Activated CD8-positive, alpha-beta memory T cell treated with anti-CD3 and anti-CD28 coated beads, Interleukin-2, amount 10 ng/mL, durations not matched to agents 7 days and 5 days (primary cell): ENCODE measurements at regions not wholly inside any gene's neighbourhood (a gene's known extent, or its start where the extent isn't known, plus 50 kb on each side); places are given as distances from the start of the nearest gene placed in this dataset.

Experiments
- ATAC-seq: fragments of 150-1000 bp; cut with Tn5 transposase; one replicate; pipeline ENCODE4 v1.10.0; 2021; ENCODE audit warnings: moderate library complexity
- CTCF ChIA-PET: fragments of 350-600 bp; sonication (Branson Sonifier 250); formaldehyde crosslinking; loops from one replicate; lab custom pipeline; 2021; ENCODE audit warnings: antibody characterized with exemption; lab: Charles Lee
- DNase-seq: peaks from one replicate; pipeline ENCODE4 v3.0.0-alpha.2; 2020
- H3K27ac Mint-ChIP-seq: one replicate; pipeline ENCODE4 v1.8.0; 2021; ENCODE audit warnings: mild to moderate bottlenecking, mixed read lengths
- H3K27me3 Mint-ChIP-seq: one replicate; pipeline ENCODE4 v1.8.0; 2021; ENCODE audit warnings: mixed read lengths
- H3K36me3 Mint-ChIP-seq: one replicate; pipeline ENCODE4 v1.8.0; 2021; ENCODE audit warnings: mild to moderate bottlenecking, mixed read lengths
- H3K4me1 Mint-ChIP-seq: one replicate; pipeline ENCODE4 v1.8.0; 2021; ENCODE audit warnings: mixed read lengths
- H3K4me3 Mint-ChIP-seq: one replicate; pipeline ENCODE4 v1.8.0; 2021; ENCODE audit warnings: mild to moderate bottlenecking, moderate library complexity, mixed read lengths
- H3K9me3 Mint-ChIP-seq: one replicate; pipeline ENCODE4 v1.8.0; 2022; ENCODE audit warnings: low read depth, mixed read lengths

GRCh38 chr6:66390393-66390792 is 683.4 kb upstream of the EYS start:
- CTCF ChIA-PET, result no interaction called here
- no peak for ATAC-seq
- Mint-ChIP-seq H3K36me3 (no peaks in the 10 kb centered on the region), H3K4me1 (no peaks in the 10 kb centered on the region), H3K27me3 (no peaks in the 10 kb centered on the region), H3K4me3 (no peak overlapping the region), H3K27ac (no peak overlapping the region), H3K9me3 (no peaks in the 10 kb centered on the region)
- DNase-seq, result no peak

- peaks cover 9% of the 10 kb centered on the region for H3K9me3 Mint-ChIP-seq
- CTCF ChIA-PET, result no interaction called here
- no peak overlapping the region for H3K4me3 Mint-ChIP-seq
- no peaks in the 10 kb centered on the region for H3K36me3 Mint-ChIP-seq
- ATAC-seq, result no peak
- no peaks in the 10 kb centered on the region for H3K27me3 Mint-ChIP-seq
- H3K4me1 Mint-ChIP-seq, result no peaks in the 10 kb centered on the region
- H3K27ac Mint-ChIP-seq, result no peak overlapping the region
- DNase-seq, result no peak
Measured at GRCh38 chr6:66376001-66376400, 669.0 kb upstream of the EYS start.

GRCh38 chr6:66369407-66369806 is 662.4 kb upstream of the EYS start:
- H3K27me3 Mint-ChIP-seq, result no peaks in the 10 kb centered on the region
- CTCF ChIA-PET, result no interaction called here

GRCh38 chr6:66362888-66363287 is 655.9 kb upstream of the EYS start:
- Mint-ChIP-seq H3K27me3 (no peaks in the 10 kb centered on the region), H3K36me3 (no peaks in the 10 kb centered on the region), H3K27ac (no peak overlapping the region), H3K4me1 (no peaks in the 10 kb centered on the region), H3K4me3 (no peak overlapping the region), H3K9me3 (peaks cover 4% of the 10 kb centered on the region)
- no peak for DNase-seq
- ATAC-seq, result no peak
- CTCF ChIA-PET, result no interaction called here

More at GRCh38 chr6:66369407-66369806, 662.4 kb upstream of the EYS start:
- Mint-ChIP-seq H3K9me3 (peaks cover 20% of the 10 kb centered on the region), H3K27ac (no peak overlapping the region), H3K36me3 (no peaks in the 10 kb centered on the region), H3K4me1 (no peaks in the 10 kb centered on the region), H3K4me3 (no peak overlapping the region)
- DNase-seq, result no peak
- no peak for ATAC-seq

- H3K27me3 Mint-ChIP-seq, result no peaks in the 10 kb centered on the region
- ATAC-seq (no peak), DNase-seq (no peak)
- no peak overlapping the region for H3K4me3 Mint-ChIP-seq
- CTCF ChIA-PET, result no interaction called here
- no peak overlapping the region for H3K27ac Mint-ChIP-seq
- H3K9me3 Mint-ChIP-seq, result peaks cover 4% of the 10 kb centered on the region
- no peaks in the 10 kb centered on the region for H3K4me1 Mint-ChIP-seq
- no peaks in the 10 kb centered on the region for H3K36me3 Mint-ChIP-seq
Measured at GRCh38 chr6:66361886-66362285, 654.9 kb upstream of the EYS start.

- CTCF ChIA-PET, result no interaction called here
- Mint-ChIP-seq H3K4me3 (no peak overlapping the region), H3K27ac (no peak overlapping the region), H3K27me3 (no peaks in the 10 kb centered on the region), H3K36me3 (no peaks in the 10 kb centered on the region), H3K9me3 (no peaks in the 10 kb centered on the region), H3K4me1 (no peaks in the 10 kb centered on the region)
- ATAC-seq (no peak), DNase-seq (no peak)
Measured at GRCh38 chr6:66357781-66358180, 650.8 kb upstream of the EYS start.

- Mint-ChIP-seq H3K4me1 (no peaks in the 10 kb centered on the region), H3K9me3 (peaks cover under 1% of the 10 kb centered on the region), H3K36me3 (no peaks in the 10 kb centered on the region), H3K4me3 (no peak overlapping the region), H3K27ac (no peak overlapping the region), H3K27me3 (no peaks in the 10 kb centered on the region)
- CTCF ChIA-PET, result no interaction called here
- DNase-seq (no peak), ATAC-seq (no peak)
Measured at GRCh38 chr6:66355471-66355870, 648.4 kb upstream of the EYS start.

- ATAC-seq, result no peak
- no peaks in the 10 kb centered on the region for H3K27me3 Mint-ChIP-seq
Measured at GRCh38 chr6:66344796-66345195, 637.8 kb upstream of the EYS start.

GRCh38 chr6:66340736-66341135 is 633.7 kb upstream of the EYS start:
- DNase-seq (no peak), ATAC-seq (no peak)
- no peak overlapping the region for H3K27ac Mint-ChIP-seq
- no peak overlapping the region for H3K4me3 Mint-ChIP-seq
- CTCF ChIA-PET, result no interaction called here
- H3K4me1 Mint-ChIP-seq, result no peaks in the 10 kb centered on the region
- H3K36me3 Mint-ChIP-seq, result no peaks in the 10 kb centered on the region
- H3K27me3 Mint-ChIP-seq, result no peaks in the 10 kb centered on the region
- peaks cover 8% of the 10 kb centered on the region for H3K9me3 Mint-ChIP-seq

More at GRCh38 chr6:66344796-66345195, 637.8 kb upstream of the EYS start:
- no peaks in the 10 kb centered on the region for H3K36me3 Mint-ChIP-seq
- no peak overlapping the region for H3K4me3 Mint-ChIP-seq
- no peak overlapping the region for H3K27ac Mint-ChIP-seq
- no peak for DNase-seq
- H3K4me1 Mint-ChIP-seq, result no peaks in the 10 kb centered on the region
- peaks cover 5% of the 10 kb centered on the region for H3K9me3 Mint-ChIP-seq
- CTCF ChIA-PET, result no interaction called here

GRCh38 chr6:66336176-66336575 is 629.1 kb upstream of the EYS start:
- Mint-ChIP-seq H3K36me3 (no peaks in the 10 kb centered on the region), H3K9me3 (peaks cover 6% of the 10 kb centered on the region), H3K27ac (no peak overlapping the region), H3K27me3 (no peaks in the 10 kb centered on the region), H3K4me3 (no peak overlapping the region), H3K4me1 (no peaks in the 10 kb centered on the region)
- DNase-seq (no peak), ATAC-seq (no peak)
- CTCF ChIA-PET, result no interaction called here

GRCh38 chr6:66328200-66328599 is 621.2 kb upstream of the EYS start:
- Mint-ChIP-seq H3K4me3 (no peak overlapping the region), H3K27ac (no peak overlapping the region), H3K36me3 (no peaks in the 10 kb centered on the region), H3K9me3 (no peaks in the 10 kb centered on the region), H3K27me3 (no peaks in the 10 kb centered on the region), H3K4me1 (no peaks in the 10 kb centered on the region)
- CTCF ChIA-PET, result no interaction called here
- DNase-seq (no peak), ATAC-seq (no peak)

GRCh38 chr6:66326228-66326627 is 619.2 kb upstream of the EYS start:
- Mint-ChIP-seq H3K4me3 (no peak overlapping the region), H3K27ac (no peak overlapping the region), H3K9me3 (no peaks in the 10 kb centered on the region), H3K36me3 (no peaks in the 10 kb centered on the region), H3K4me1 (no peaks in the 10 kb centered on the region), H3K27me3 (no peaks in the 10 kb centered on the region)
- DNase-seq, result no peak
- ATAC-seq, result no peak
- CTCF ChIA-PET, result no interaction called here

- CTCF ChIA-PET, result no interaction called here
- no peak for DNase-seq
- Mint-ChIP-seq H3K9me3 (peaks cover 7% of the 10 kb centered on the region), H3K36me3 (no peaks in the 10 kb centered on the region), H3K27me3 (no peaks in the 10 kb centered on the region), H3K27ac (no peak overlapping the region), H3K4me3 (no peak overlapping the region), H3K4me1 (no peaks in the 10 kb centered on the region)
- ATAC-seq, result no peak
Measured at GRCh38 chr6:66321017-66321416, 614.0 kb upstream of the EYS start.

- CTCF ChIA-PET, result no interaction called here
- H3K9me3 Mint-ChIP-seq, result peaks cover 14% of the 10 kb centered on the region
- no peak overlapping the region for H3K4me3 Mint-ChIP-seq
- no peak for ATAC-seq
- H3K4me1 Mint-ChIP-seq, result no peaks in the 10 kb centered on the region
- no peak for DNase-seq
- H3K27ac Mint-ChIP-seq, result no peak overlapping the region
- no peaks in the 10 kb centered on the region for H3K36me3 Mint-ChIP-seq
- no peaks in the 10 kb centered on the region for H3K27me3 Mint-ChIP-seq
Measured at GRCh38 chr6:66307490-66307889, 600.5 kb upstream of the EYS start.

GRCh38 chr6:66291905-66292304 is 584.9 kb upstream of the EYS start:
- DNase-seq (no peak), ATAC-seq (no peak)
- Mint-ChIP-seq H3K36me3 (no peaks in the 10 kb centered on the region), H3K27me3 (no peaks in the 10 kb centered on the region), H3K9me3 (peaks cover 5% of the 10 kb centered on the region), H3K27ac (no peak overlapping the region), H3K4me1 (no peaks in the 10 kb centered on the region), H3K4me3 (no peak overlapping the region)
- CTCF ChIA-PET, result no interaction called here
